NCI-H2227 (cell line): ENCODE measurements at regions not wholly inside any gene's neighbourhood (a gene's known extent, or its start where the extent isn't known, plus 50 kb on each side); places are given as distances from the start of the nearest gene placed in this dataset.
A peak's percentile ranks its signal among the peaks of the same experiment; 100 is the strongest.

ENCODE experiments used
- DNase-seq: peaks from one replicate; lab custom pipeline; 2025; ENCODE audit not compliant: unreplicated experiment; lab: John Stamatoyannopoulos, UW

- DNase-seq = no peak
These were observed 242.3 kb downstream of the TOMM20 start for GRCh38 chr1:234886081-234886984.

DNA sequence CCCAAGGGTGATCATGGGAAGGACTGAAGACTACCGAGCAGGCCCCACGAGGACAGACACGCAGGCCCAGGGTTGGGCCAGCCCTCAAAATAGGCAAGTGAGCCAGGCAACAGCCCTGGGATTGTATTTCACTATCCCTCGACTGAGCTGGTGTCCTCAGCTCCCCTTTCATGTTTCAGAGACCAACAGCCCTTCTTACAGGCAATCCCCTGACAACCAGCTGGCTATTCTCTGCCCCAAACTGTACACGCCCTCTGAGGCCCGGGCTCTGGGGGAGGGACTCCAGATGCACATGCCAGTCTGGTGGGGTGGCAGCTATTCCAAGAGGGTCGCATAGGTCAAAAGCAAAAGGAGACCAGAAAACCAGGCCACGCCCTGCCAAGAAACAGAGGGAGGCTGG lies 243.0 kb downstream of the TOMM20 start:
- no peak for DNase-seq

DNA sequence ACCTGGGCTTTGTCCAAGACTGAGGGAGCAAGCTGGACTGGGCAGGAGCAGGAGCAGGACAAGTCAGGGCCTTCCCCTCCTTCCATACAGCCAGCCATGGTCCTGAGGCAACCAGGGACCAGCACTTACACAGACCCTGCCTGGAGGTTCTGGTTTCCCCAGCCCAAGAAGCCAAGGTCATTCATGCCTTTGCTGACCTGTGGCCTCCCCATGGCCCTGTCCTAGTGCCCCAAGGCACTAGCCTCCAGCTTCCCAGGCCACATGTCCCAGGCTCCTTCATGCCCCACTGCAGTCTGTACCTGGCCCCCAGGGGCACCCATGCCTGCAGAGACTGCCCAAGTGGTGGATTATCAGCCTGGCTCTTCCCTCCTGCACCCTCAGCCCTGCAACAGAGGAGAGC lies 243.9 kb downstream of the TOMM20 start:
- DNase-seq = no peak

- no peak for DNase-seq
These were observed 244.6 kb downstream of the TOMM20 start for GRCh38 chr1:234884006-234884405.

DNA sequence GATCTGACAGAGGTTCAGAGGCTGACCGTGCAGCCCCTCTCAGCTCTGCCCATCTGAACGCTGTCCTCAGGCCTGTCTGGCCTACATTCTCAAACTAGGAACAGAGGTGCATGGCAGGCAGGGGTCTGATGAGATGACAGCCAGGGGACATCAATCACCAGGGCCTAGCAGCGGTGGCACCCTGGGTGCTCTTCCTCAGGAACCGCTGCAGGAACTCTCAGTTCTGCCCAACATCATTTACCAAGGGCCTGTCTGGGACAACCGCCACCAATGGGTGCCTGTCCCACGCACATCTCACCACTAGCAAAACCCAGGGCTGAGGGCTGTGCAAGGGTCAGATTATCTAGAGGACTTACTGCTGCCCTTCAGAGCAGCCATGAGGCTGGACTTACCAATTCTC lies 245.7 kb downstream of the TOMM20 start:
- DNase-seq = no peak

DNA sequence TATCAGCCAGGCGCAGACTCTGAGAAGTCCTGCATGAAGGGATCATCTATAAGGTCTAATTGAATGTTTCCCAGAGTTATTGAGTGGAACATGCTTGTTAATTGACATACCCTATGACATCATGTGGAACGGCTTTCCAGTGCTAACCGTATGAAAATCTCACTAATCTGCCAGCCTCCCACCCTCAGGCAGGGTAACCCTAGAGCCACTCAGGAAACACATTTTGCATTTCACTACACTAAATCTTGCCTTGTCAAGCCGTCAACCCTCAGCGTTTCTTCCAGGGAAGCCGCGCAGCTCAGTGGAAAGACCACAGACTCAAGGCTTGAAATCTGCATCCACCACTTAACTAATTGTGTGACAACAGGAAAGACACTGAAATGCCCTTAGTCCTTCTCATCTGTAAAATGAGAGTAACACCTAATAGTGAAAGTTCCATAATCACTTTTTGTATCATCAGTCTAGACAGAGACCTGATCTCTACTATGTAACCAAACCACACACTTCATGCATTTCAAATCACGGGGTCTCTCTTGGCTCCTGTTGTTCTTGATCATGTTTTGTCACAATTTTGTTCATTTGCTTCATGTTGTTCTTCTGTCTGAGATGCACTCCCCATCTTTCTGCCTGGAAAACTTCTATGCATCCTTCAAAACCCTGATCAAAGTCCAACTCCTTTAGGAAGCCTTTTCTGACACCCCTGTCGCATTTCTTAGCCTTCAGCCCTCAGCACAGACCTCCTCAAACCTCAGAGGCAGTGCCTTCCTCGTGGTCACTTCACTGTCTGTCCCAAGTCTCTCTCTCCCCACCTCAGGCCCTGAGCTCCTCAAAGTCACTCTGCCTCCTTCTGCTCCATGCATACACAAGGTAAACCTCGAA lies 246.5 kb downstream of the TOMM20 start:
- DNase-seq = no peak

GRCh38 chr1:234879147-234880080 lies 249.2 kb downstream of the TOMM20 start:
- peak; percentile 29 for DNase-seq

GRCh38 chr1:234878288-234878687 lies 250.3 kb downstream of the TOMM20 start:
- no peak for DNase-seq

GRCh38 chr1:234877761-234878160 lies 250.9 kb downstream of the TOMM20 start:
- no peak for DNase-seq

DNA sequence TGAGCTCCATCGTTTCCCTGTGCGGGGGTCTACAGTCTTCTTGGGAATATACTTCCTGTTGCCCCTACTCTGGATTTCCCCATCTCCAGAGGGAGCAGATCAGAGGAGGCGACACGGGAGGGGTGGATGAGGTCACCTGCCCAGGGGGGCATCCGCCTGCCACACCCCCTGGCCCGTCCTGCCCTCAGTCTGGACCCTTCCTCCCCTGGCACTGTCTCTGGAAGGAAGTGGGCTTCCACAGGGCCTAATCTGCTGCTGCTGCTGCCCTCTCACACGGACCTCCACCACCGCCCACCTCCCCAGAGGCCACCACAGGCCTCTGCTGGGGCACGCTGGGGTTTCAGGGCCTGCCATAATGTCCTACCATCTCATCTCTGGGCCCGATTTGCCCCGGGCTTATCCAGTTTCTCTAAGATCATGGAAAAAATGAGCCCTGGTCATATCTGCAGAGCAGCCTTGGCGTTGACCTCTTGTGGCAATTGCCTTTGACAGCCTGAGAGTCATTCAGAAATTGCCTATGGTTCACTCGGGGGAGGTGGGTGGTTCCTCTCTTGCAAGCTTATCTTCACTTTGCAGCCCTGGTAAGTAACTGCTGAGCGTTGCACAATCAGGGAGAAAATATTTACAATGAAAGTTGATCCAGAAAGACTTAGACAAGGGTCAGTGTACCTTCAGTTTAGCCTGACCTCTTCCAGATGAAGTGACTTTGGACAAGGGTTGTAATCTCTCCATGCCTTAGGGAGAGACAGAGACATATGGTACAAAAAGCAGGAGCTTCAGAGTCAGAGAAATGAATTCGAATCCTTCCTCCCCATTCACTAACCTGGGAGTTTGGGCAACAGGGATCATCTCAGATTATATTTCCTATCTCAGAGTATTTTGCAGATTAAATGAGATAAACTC lies 252.4 kb downstream of the TOMM20 start:
- DNase-seq = no peak

GRCh38 chr1:234875328-234875952 lies 253.2 kb downstream of the TOMM20 start:
- DNase-seq = no peak

- DNase-seq = no peak
These were observed 254.0 kb downstream of the TOMM20 start for GRCh38 chr1:234874291-234875288.

DNA sequence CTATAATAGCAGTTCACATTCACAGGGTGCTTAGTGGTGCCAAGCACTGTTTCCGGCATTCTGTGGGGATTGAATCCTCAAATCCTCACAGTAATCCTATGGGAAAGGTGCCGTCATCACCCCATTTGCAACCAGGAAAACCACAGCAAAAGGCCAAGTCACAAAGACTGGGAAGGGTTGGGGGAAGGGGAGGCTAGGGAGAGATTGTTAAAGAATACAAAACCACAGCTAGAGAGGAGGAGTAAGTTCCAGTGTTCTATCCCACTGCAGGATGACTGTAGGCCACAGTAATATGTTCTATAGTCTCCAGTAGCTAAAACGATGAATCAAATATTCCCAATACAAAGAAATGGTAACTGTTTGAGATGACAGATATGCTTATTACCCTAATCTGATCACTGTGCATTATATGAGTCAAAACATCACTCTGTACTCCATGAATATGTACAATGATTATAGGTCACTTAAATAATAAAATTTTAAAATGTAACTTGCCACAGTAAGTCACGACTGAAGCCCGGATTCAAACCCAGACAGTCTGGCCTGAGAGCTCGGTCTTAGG lies 256.8 kb downstream of the TOMM20 start:
- DNase-seq = no peak

GRCh38 chr1:234871039-234871709 lies 257.5 kb downstream of the TOMM20 start:
- DNase-seq = no peak

GRCh38 chr1:234870020-234870981 lies 258.3 kb downstream of the TOMM20 start:
- peak; percentile 81 for DNase-seq
